ENCODE measurements at regions not wholly inside any gene's neighbourhood (a gene's known extent, or its start where the extent isn't known, plus 50 kb on each side); places are given as distances from the start of the nearest gene placed in this dataset.

DNA sequence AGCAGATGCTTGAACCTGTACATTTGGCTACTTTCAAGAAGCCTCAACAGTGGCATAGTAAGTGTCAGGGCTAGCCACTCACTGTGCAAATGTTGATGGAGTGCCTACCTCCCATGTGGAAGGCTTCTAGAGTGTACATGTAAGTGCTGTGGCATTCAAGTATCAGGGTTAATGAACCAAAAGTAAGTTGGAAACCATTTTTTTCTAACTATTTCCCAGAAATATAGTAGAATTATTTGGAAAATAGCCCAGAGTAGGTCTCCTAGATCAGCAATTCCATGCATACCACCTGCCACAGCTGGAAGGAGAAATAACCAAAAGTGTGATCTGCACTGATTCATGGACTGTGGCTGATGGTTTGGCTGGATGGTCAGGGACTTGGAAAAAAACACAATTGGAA is 53.3 kb downstream of the FOXD1 start:
- no peak for DNase-seq (ENCODE audit: low read depth)

DNA sequence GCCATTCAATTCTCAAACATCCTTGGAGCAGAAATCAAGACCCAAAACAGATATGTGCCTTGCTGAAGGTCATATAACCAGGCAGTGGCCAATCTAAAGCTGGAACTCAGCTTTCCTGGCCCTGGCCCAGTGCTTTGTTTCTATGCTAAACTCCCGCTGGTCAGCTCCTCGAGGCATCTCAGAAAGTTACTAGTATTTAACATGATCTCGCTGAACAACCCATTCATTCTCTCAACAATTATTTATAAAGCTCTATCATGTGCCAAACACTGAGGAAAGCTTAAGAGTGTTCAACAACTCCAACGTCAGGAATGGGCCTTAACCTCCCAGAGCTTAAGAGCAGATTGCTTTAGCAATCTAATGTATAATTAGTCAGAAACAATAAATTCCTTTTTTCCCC is 54.0 kb downstream of the FOXD1 start:
- DNase-seq (ENCODE audit: low read depth), result no peak

DNA sequence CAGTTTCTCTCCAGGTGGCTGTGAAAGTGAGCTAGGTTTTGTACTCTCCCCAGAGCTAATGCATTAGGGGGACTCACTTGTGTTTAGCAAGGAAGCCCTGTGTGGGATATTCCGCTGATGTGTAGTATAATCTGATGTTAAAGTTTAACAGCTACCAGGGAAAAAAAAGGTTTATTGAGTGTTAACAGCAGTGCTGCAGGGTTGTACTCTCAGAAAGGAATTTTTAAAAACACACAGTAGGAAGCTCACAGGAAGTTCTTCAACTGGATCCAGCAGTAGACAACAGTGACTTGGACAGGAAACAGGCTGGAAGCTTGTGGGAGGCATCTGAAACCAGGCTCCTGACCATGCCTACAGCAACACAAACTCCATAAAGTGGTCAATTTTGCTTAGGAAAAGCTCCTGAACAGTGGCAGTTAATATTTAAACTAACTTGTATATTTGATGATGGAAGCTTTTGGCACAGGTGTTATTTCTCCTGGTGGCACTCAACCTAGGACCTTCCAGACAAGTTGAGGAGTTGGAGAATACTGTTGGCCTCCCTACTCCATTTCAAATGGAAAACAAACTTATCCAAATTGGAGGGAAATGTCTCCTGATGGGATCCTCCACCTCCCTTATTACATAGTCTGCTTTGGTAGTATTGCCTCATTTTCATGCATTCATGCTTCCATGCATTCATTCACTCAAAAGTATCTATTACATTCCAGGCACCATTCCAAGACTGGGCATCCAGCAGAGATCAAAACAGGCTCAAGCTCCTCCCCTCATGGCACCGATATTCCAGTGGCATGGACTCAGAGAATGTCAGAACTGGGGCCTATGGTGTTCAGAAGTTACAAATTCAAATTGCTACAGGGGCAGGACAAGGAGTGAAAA is 54.7 kb downstream of the FOXD1 start:
- DNase-seq (ENCODE audit: low read depth), result no peak

DNA sequence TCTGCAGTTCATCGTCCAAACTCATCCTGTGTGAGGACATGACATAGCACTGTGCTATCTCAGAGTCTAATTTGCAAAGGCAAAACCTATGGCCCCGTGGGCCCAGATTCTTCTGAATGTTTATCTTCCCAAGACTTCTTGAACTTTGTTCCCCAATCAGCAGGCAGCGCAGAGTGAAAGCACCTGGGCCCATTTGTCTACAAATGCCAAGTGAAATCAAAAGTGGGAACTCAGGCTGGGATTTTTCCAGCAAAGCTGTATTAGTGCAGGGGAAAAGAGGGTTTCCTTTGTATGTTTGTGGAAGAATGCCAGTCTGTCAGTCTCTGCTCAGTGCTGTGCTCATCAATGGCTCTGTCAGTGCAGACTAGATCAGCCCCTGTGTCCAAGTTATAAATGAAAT is 55.8 kb downstream of the FOXD1 start:
- no peak for DNase-seq (ENCODE audit: low read depth)

DNA sequence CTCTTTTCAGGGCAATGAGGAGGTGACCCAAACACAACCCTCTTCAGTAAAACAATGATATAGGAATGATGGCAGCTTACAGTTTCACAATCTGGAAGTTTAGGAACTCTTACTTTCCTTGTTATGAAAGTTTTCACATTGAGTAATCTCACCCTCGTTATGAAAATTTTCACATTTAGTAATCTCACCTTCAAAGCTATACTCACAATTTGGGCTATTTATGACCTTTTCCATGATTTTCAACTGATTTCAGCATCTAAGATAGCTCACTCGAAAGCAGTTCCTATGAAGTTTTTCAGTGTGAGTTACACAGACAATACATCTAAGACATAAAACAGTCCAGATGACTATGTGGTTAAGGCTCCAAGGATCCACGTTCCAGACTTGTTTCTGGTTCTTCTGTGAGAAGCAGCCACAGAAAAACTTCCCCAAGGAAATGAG is 57.1 kb downstream of the FOXD1 start:
- no peak for DNase-seq (ENCODE audit: low read depth)

DNA sequence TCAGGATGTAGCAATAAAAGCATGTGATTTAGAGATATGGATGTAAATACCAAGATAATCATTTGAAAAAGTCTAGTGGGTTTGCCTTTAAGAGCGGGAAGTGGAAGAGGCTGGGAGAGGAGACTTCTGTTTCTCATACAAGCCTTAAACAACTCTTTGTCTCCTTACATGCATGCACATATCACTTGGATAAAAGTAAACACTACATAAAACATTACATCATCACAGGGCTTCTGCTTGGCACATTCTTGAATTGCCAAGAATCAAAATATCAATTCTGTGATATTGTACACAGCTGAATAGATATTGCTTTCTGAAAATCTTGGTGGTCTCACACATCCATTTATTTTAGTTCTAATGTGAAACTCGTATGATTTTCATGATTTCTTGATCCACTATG is 57.6 kb downstream of the FOXD1 start:
- DNase-seq (ENCODE audit: low read depth), result no peak

DNA sequence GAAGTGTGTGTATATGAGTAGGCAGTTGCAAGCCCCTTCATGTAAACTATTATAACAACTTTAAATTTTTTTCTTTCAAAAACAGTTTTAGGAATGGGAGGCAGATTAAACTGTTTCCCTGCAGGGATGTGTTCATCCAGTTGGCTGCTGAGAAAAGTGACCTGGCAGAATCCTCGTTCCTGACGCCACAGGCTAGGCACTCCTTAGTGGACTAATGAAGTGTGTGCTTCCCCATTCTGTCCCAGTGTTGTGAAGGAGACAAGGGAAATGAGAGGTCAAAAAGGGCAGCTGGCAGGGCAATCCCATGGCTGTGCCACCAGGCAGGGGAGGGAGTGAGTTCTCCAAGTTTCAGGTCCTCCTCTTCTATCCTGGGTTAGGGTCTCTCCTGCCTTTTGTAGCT is 59.8 kb downstream of the FOXD1 start:
- no peak for DNase-seq (ENCODE audit: low read depth)

DNA sequence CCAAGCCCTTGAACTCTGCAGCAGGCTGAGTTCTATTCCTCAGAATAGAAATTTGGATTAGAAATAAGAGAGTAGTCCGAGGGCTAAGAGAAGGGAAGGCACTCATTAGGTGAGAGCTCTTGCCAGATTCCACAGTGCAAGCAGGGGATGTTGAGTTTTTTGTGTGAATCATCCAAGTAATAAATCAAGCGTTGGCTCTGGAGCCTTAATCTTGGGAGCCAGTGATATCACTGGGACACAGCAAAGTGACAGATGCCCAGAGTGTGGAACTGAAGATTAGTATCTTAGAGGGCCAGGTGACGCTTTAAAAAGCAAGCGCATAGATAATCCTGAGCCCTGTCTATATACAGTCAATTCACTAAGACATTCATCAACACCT is 60.3 kb downstream of the FOXD1 start:
- DNase-seq (ENCODE audit: low read depth), result no peak

DNA sequence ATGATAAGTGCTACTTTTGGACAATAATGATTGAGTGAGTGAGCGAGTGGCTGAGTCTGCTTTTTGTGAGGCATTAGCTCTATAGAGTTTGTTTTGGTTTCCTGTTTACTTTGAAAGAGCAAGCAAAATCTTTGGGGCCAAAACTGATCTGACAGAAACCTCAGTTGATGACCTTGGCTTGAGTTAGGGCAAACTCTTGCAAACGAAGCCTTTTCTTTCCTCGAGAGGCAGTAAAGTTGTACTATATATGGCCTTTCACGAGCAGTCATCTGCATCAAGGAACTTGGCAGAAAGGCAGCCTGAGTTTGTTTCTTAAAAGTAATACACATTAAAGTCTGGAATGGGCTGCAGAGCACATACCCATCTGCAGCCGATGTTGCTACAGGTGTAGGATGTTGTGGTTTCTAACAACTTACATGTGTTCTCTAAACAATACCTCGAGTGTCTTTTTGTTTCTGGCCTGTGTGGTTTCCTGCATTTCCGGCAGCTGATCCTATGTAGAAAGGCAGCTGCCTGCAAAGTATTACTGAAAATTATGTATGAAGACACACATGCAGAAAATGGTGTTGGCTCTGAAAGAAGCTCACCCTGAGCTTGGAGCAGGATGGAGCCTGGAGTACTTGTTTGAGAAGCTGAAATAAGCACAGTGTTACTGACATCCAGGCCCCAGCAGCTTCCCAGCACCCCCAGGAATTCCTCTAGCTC is 60.8 kb downstream of the FOXD1 start:
- DNase-seq (ENCODE audit: low read depth), result no peak

DNA sequence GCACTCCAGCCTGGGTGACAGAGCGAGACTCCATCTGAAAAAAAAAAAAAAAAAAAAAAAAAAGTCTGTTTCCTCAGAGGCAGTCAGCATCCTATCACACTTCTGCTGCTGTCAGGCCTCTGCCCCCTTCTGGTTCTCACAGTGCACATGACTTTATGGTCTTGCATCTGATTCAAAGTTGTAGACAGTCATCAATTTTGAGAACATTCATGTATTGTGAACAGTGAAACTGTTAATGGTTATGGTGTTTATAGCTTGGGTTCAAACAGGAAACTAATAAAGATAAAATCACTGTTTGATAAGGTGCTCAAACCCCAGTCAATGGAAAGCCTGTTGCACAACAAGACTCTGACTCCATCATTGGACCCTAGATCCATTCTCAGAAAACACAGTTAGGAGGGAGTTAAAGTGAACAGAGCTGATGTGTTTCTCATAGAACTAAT is 61.4 kb downstream of the FOXD1 start:
- DNase-seq (ENCODE audit: low read depth), result no peak

DNA sequence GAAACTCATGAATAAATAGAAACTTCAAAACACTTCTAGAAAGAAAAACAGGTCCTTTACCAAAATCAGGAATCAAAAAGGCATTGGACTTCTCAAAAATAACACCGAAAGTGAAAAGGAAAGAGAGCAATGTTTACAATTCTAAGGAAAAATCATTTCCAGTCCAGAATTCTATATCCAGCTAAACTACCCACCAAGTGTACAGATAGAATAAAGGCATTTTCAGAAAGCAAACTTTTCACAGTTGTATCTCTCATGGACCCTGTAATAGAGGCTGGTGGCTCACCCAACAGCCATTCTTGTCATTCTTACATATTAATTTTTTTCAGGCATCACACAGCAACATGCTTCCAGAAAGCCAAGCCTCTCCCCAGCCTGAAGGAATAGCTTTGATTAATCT is 63.7 kb downstream of the FOXD1 start:
- no peak for DNase-seq (ENCODE audit: low read depth)

DNA sequence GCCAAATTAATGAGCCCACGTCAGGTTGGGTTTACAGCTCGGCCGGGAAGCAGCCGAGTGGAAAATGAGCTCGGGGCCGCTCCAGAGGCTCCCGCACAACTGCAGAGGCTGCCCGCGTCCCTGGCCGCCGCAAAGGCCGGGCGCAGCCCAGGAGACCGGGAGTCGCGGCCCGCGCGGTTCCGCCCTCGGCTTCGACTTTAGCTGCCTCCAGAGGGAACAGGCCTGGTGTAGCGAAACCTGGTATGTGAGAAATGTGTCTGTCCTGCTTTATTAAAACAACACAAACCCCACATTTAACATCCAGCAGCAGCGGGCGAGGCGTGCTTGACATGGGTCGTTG is 66.2 kb downstream of the FOXD1 start:
- DNase-seq (ENCODE audit: low read depth), result no peak

DNA sequence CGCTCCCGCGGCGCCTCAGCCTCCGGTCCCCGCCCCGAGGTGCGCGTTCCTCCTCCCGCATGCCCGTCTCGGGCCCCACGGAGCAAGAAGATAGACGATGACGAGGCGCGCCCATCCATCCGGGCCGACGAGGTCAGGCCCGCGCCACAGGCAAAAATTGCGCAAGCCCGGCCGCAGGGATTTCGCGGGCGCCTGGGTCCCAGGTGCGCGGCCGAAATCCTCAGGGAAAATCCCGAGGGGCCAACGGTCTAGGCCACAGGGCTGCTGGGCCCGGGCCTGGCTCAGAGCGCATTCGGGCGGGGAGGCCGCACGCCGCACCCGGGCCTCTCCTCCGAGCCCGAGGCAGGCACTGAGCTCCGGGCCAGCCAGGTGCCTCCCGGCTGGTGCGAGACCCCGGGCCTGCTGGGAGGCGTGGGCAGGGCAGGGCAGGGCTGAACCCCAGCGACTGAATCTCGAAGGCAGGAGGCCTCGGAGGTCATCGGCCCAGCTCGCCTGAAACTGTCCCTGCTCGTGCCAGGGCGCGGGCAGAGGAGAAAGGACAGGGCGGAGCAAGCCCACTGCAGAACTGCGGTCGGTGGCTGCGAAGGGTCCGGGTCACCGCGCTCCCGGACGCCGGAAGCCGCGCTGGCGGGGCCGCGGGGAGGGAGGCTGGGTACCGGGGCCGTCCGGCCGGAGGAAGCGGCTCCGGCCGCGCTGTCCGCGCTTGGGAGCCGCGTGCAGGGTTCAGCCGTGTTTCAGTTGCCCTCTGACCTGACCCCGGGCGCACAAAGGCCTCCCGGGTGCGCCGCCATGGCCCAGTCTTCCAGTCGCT is 66.8 kb downstream of the FOXD1 start:
- peak; percentile 5 for DNase-seq (ENCODE audit: low read depth)

DNA sequence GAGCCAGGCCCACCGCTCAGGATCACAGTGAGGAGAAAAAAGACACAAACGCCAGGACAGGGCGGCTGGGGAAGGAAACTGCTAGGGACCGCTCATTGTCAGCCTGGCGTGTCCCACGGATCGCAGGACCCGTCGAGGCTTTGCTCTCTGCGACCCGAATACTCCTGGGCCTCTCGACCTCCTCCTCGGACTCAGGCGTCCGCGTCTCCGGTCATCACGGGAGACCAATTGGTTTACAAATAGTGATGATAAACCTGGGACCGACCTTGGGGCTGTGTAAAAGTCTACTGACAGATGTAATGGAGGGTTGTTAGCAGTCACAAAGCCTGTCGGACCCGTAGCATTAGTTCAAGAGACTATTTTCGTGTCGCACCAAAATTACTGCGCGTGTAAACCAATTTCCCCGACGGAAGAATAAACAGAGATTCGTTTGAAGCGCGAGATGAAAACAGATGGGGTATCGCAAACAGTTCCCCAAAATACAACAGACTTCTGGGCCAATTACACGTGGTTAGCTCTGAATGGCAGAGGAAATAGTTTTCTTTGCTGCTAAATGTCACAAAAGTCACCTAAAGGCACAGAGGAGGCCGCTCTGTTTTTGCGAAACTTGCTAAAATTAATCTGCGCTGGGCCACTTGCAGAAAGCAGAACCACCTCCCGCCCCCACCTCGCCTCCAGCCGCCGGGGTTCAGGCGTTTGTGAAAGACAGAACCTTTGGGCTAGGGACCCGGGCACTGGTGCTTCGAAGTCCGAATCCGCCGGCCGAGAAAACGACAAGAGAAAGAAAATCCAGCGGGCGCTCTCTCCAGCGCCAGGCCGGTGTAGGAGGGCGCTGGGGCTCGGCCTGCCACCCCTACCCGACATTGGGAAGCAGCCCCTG is 67.6 kb downstream of the FOXD1 start:
- no peak for DNase-seq (ENCODE audit: low read depth)

DNA sequence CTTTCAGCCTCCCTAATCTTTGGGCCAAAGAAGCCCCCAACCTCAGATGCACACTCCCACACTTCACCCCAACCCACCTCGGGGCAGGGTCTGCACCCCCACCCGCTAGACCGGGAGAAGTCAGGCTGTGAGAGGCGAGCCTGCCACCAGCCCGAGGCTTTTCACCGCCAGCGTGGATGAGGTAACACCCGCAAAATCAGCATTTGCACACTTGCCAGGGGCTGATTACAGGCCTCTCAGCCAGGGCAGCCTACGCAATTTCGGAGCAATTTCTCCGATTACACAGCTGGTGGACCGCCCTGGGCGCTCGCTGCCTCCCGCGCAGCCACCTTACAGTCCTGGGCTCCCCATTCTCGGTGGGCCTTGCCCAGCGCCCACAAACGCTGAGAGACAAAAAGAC is 68.5 kb downstream of the FOXD1 start:
- DNase-seq (ENCODE audit: low read depth), result no peak

DNA sequence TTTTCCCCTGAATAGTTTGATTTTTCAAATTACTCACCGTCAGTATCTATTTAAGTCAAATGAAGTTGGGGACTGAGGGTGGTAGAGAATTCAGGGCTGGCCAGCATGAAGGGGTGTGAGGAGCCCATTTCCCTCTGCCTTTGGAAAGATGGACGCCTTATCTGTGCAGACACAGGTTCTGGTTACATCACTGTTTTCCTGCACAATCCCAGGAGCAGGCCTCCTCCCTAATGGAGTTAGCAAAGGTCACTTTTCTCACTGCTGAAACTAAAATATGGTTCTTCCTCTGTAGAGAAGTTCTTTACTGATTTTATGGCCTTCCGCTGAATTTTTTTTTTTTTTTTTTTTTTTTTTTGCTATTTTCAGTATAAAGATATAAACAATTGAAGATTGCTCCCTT is 69.1 kb downstream of the FOXD1 start:
- DNase-seq (ENCODE audit: low read depth), result no peak

DNA sequence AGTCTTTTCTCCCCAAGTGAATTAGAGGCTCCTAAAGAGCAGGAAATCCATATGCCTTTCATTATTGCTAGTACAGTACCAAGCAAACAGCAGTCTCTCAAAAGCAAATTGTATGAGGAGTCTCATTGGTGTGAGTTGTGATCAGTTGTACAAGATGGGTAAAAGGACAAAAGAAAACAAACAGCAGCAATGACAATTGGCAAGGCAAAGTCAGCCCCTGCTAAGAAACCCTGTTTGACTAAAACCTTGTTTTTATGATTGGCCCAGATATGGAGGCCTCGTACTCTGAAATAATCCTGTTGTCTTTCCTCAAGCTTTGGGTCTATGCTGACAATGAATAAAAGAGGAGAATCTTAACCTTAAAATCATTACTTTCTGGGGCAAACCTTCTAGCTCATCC is 69.8 kb downstream of the FOXD1 start:
- DNase-seq (ENCODE audit: low read depth), result no peak

DNA sequence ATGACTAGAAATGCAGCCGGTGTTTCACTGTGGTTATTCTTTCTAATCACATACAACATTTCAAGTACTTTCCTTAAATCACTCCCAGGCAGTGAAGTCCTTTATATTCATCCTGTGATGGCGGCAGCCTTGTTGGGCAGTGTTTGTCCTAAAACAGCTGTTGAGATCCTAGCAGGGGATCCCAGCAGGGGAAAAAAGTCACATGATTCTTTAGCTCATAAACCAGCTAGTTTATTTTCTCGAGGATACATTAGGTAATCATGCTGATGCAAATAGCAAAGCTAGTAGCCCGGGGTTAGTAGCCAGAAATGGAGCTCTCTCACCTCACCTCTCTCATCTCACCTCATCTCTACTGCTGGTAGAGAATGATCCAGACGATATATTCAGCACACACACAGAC is 70.5 kb downstream of the FOXD1 start:
- no peak for DNase-seq (ENCODE audit: low read depth)

DNA sequence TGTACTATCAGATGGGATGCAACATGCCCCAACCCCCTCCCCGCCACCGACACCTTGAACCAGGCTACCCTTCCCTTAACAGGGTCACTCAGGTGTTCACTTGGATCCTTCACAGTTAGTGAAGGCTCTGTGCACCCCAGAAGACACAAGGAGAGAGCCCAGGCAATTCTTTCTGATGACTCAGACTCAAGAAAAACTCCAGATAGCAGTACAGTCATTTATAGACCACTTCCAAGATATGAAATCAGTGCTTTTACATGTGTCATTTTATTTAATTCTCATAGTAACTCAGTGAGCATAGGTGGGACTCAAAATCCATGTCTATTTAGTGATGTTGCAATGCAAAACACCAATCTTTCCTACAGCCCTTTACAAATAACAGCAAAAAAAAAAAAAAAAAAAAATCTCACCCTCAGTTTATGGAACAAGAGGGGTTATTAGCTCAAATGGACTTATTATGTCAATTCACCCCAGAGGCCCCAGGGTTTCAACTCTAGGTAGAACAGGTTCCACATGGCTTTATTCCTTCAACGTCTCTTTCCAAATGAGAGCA is 71.9 kb downstream of the FOXD1 start:
- no peak for DNase-seq (ENCODE audit: low read depth)

DNA sequence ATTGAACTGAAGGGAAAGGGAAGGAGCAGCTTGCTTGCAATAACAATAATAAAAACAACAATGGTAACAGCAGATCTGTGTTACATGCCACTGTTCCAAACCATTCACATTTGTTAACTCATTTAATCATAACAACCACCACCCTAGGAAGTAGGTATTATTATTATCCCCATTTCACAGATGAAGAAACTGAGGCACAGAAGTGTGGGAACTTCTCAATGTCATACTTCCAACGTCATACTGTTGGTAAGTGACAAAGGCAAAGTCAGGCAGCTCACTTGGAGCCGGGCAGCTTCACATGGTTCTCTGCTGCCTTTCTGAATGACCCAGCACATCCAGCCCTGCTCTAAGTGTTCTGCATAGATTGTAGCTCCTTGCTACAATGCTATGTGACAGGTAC is 72.6 kb downstream of the FOXD1 start:
- DNase-seq (ENCODE audit: low read depth), result no peak

DNA sequence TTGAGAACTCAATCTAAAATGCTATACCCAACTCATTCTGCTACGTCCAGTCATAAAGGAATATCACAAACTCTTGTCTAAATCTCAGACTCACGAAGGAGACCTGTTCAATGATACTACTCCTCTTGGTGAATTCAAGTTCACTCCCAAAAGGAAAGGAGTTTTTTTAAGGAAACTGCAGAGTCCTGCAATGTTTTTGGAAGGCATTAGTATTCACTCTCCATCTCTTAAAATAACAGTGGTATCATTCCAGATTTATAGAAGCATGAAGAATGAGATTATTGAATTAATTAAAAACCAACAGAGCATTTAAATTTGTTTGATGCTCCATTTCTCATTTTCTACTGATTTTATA is 73.4 kb downstream of the FOXD1 start:
- no peak for DNase-seq (ENCODE audit: low read depth)
